Cardiac muscle cell (in vitro differentiated cells and primary cell): ENCODE measurements at regions not wholly inside any gene's neighbourhood (a gene's known extent, or its start where the extent isn't known, plus 50 kb on each side); places are given as distances from the start of the nearest gene placed in this dataset.
"Not testable (repeated sequence)": the region's sequence is repeated elsewhere in the genome, so short reads cannot be mapped to it uniquely, and the experiment has no call there.

Experiments used
- DNase-seq, 2 donors: peaks; one replicate each; pipeline versions ENCODE4 v3.0.0 to v3.0.0-alpha.2; 2010 to 2017; ENCODE audit warnings: low read depth in 1 of 2, low spot score in 1 of 2
- H3K27ac ChIP-seq: fragments of 200-600 bp; sonication (generic); 2 replicates; pipeline ENCODE4 v1.5.1; 2016
- H3K27me3 ChIP-seq: fragments of 200-600 bp; sonication (generic); 2 replicates; pipeline ENCODE4 v1.6.0; 2016; ENCODE audit warnings: control low read depth
- H3K36me3 ChIP-seq: fragments of 200-600 bp; sonication (generic); 2 replicates; pipeline ENCODE4 v1.5.1; 2016; ENCODE audit warnings: control low read depth
- H3K4me1 ChIP-seq: fragments of 200-600 bp; sonication (generic); 2 replicates; pipeline ENCODE4 v1.8.1; 2017; ENCODE audit warnings: low read depth, mild to moderate bottlenecking, mixed run types
- H3K4me3 ChIP-seq: fragments of 200-600 bp; sonication (generic); 2 replicates; pipeline ENCODE4 v1.5.1; 2016; ENCODE audit warnings: mild to moderate bottlenecking
- H3K9me3 ChIP-seq: fragments of 200-600 bp; sonication (generic); 2 replicates; pipeline ENCODE4 v1.5.1; 2017; ENCODE audit warnings: low read depth, mild to moderate bottlenecking, control low read depth
- TF ChIP-seq, protein P1 (sequence below): IDR thresholded peaks from 2 replicates; pipeline ENCODE4 v1.5.1; 2012; ENCODE audit warnings: low read depth, mild to moderate bottlenecking, low read length

DNA sequence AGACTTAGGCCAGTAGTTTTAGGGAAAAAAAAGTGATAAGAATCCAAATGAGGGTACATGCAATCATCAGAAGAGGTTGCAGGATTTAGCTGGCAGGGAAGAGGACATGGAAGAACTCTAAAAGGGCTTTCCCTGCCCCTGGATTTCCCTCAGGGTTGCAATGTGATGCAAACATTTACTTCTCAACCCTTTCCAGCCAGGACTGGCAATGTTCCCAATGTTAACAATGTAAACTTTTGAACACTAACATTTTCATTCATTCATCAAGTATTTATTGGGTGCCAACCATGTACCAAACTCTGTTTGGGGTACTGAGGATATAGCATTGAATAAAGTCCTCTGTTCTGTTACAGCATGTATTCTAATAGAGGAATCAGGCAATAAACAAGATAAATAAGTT, 349.4 kb upstream of the LRRC3B start:
- no peaks in the 10 kb centered on the region for H3K9me3 ChIP-seq
- TF ChIP-seq, protein P1, sequence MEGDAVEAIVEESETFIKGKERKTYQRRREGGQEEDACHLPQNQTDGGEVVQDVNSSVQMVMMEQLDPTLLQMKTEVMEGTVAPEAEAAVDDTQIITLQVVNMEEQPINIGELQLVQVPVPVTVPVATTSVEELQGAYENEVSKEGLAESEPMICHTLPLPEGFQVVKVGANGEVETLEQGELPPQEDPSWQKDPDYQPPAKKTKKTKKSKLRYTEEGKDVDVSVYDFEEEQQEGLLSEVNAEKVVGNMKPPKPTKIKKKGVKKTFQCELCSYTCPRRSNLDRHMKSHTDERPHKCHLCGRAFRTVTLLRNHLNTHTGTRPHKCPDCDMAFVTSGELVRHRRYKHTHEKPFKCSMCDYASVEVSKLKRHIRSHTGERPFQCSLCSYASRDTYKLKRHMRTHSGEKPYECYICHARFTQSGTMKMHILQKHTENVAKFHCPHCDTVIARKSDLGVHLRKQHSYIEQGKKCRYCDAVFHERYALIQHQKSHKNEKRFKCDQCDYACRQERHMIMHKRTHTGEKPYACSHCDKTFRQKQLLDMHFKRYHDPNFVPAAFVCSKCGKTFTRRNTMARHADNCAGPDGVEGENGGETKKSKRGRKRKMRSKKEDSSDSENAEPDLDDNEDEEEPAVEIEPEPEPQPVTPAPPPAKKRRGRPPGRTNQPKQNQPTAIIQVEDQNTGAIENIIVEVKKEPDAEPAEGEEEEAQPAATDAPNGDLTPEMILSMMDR: no peak
- H3K36me3 ChIP-seq: no peaks in the 10 kb centered on the region
- no peak for DNase-seq
- no peak overlapping the region for H3K4me3 ChIP-seq
- H3K27ac ChIP-seq: no peak overlapping the region
- H3K27me3 ChIP-seq: no peaks in the 10 kb centered on the region
- H3K4me1 ChIP-seq: no peaks in the 10 kb centered on the region

DNA sequence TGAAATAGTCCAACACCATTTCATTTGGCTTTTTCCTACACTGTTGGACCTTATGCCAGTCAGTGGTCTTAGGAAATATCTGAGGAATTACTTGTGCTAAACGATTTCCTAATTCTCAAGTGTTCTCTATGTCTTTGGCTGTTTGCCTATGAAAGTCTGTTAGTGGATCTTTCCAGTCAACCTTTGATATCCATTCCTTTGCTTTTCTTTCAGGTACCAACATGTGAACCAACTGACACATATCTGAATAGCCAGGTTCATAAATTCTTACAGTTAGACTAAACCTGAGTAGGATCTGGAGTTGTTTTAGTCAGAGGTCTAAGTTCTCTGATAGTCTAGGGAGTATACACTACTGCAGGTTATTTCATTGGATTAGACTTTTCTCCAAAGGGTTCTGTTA, 343.5 kb upstream of the LRRC3B start:
- H3K4me1 ChIP-seq: peaks cover 13% of the 10 kb centered on the region
- no peak overlapping the region for H3K27ac ChIP-seq
- no peaks in the 10 kb centered on the region for H3K36me3 ChIP-seq
- no peak for DNase-seq
- TF ChIP-seq, protein P1: no peak
- H3K4me3 ChIP-seq: no peak overlapping the region
- no peaks in the 10 kb centered on the region for H3K27me3 ChIP-seq
- H3K9me3 ChIP-seq: no peaks in the 10 kb centered on the region

DNA sequence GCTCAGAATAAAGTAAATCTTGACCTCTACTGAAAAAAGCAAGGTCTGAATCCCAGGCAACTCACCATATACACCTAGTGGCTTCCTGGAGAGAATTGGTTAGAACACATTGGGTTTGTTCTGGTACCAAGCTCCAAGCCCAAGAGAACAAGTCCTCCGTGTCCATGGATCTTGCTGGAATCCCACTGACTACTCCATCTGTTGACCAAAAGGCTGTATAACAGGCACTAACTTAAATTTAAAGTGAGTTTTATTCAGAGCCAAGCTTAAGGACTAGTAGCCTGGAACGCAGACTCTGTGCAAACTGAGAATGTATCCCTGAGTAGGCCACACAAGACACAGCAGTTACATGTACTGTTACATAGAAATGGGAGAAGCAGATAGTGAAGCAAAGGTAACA, 342.1 kb upstream of the LRRC3B start:
- H3K27me3 ChIP-seq: no peaks in the 10 kb centered on the region
- H3K9me3 ChIP-seq: no peaks in the 10 kb centered on the region
- peaks cover 13% of the 10 kb centered on the region for H3K4me1 ChIP-seq
- no peak overlapping the region for H3K4me3 ChIP-seq
- H3K36me3 ChIP-seq: no peaks in the 10 kb centered on the region
- peak in 1 of 2 donors; percentile 11 for DNase-seq
- TF ChIP-seq, protein P1: no peak
- peak overlapping the region; percentile 73 for H3K27ac ChIP-seq

DNA sequence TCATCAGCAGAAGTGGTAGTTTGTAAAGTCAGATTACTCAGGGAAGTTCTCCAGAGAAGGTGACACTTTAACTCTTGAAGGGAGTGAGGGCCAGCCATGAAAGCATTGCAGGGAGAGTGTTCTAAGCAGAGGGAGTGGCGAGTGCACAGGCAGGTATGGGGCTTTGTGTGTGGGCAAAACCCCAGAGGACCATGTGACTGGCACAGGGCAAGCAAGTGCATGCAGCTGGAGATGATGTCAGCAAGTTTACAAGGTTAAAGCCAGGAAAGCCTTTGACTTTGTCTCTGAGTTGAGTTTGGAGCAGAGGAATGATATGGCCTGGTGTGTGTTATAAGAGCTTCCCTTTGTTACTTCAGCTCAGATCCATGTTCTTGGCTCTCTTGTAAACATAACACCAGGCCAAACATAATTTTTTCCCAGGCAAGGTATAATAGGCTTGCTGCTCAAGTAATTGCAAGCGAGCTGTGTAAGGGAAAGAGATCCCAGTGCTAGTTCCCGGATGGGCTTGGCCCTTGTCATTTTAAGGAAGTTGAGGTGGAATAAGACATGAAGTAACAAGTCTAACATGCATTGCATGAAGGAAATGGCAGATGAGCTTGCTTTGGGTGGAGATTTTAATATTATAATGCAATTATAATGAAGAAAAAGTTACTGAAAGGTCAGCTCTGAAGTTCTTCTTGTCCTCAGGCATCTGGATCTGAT, 341.1 kb upstream of the LRRC3B start:
- Histone ChIP-seq H3K4me1 (peaks cover 13% of the 10 kb centered on the region), H3K27me3 (no peaks in the 10 kb centered on the region), H3K4me3 (no peak overlapping the region), H3K27ac (peak overlapping the region; percentile 73), H3K9me3 (no peaks in the 10 kb centered on the region), H3K36me3 (no peaks in the 10 kb centered on the region)
- TF ChIP-seq, protein P1: no peak
- DNase-seq: no peak

DNA sequence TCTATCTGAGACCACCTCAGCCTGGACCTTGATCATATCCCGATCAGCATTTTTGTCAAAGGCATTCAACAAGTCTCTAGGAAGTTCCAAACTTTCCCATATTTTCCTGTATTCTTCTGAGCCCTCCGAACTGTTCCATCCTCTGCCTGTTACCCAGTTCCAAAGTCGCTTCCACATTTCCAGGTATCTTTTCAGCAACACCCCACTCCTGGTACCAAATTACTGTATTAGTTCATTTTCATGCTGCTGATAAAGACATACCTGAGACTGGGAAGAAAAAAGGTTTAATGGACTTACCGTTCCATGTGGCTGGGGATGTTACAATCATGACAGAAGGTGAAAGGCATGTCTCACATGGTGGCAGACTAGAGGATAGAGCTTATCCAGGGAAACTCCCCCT, 338.1 kb upstream of the LRRC3B start:
- H3K4me1 ChIP-seq: peaks cover 13% of the 10 kb centered on the region
- not testable (repeated sequence) for H3K4me3 ChIP-seq, H3K9me3 ChIP-seq, DNase-seq, H3K27me3 ChIP-seq, H3K36me3 ChIP-seq, H3K27ac ChIP-seq

DNA sequence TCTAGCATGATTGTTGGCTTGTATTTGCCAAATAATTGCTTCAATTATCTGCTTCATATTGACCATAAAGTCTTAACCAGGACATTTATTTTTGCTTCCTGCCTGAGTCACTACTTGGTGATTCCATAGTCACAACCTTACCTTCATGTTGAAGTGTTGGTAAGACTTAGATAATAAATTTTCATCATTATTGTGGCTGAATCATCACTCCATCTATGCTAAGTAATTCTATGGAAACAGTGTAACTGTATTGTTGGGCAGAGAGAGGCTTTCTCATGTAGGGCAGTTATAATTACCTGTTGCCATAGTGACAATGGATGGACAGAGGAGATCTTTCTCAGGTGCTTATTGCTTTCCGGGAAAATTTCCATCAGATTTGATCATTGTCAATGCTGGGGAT, 330.7 kb upstream of the LRRC3B start:
- Histone ChIP-seq H3K4me1 (no peaks in the 10 kb centered on the region), H3K9me3 (no peaks in the 10 kb centered on the region), H3K27me3 (no peaks in the 10 kb centered on the region), H3K27ac (no peak overlapping the region), H3K4me3 (no peak overlapping the region), H3K36me3 (no peaks in the 10 kb centered on the region)
- TF ChIP-seq, protein P1: no peak
- DNase-seq: no peak
